K562 (cell line): ENCODE measurements at regions not wholly inside any gene's neighbourhood (a gene's known extent, or its start where the extent isn't known, plus 50 kb on each side); places are given as distances from the start of the nearest gene placed in this dataset.

Source experiments
- ATAC-seq: fragments of 200-7000 bp; cut with Tn5 transposase; 3 replicates; pipeline ENCODE4 v1.9.1; 2020; ENCODE audit warnings: moderate library complexity
- BruUV-seq: library from RNA; stranded (reverse); fragments of 400-500 nt; replicated peaks from 2 replicates; lab custom pipeline; 2021; lab: Mats Ljungman, UMichigan
- CTCF ChIA-PET: fragments of 300-600 bp; formaldehyde crosslinking; extraction: SDS; loops from one replicate; lab custom pipeline; 2021; ENCODE audit warnings: low intra/inter-chr PET ratio; lab: Yijun Ruan, JAX
- POLR2A ChIA-PET: fragments of 300-600, 350-650 bp; sonication (Branson Sonifier 250); formaldehyde crosslinking; extraction: SDS; loops from one replicate; lab custom pipeline; 2021; ENCODE audit warnings: antibody characterized with exemption, inconsistent platforms; lab: Yijun Ruan, JAX
- DNase-seq, 4 experiments: peaks; one replicate each; pipeline versions ENCODE4 v3.0.0 to v3.0.0-alpha.2; 2011 to 2018; ENCODE audit warnings: low spot score in 3 of 4, mixed read lengths in 3 of 4; ENCODE audit errors: extremely low read depth in 1 of 4
- FAIRE-seq: peaks from 2 replicates; lab custom pipeline; 2011; peaks lifted over from hg19 to GRCh38; lab: Jason Lieb, UNC
- H2AFZ ChIP-seq: 2 replicates; pipeline ENCODE4 v1.6.0; 2011; ENCODE audit warnings: low read depth, low read length, control low read depth, inconsistent platforms
- H3K27ac ChIP-seq: fragments of 200-600 bp; 3 replicates; pipeline ENCODE4 v1.8.0; 2011; ENCODE audit warnings: low read depth, mild to moderate bottlenecking, control low read depth, inconsistent platforms, low read length, moderate library complexity, mixed read lengths; ENCODE audit errors: extremely low read depth
- H3K27me3 ChIP-seq, 2 experiments: fragments of 300-600 bp in 1 of 2; 2 replicates in 1 of 2; 3 replicates in 1 of 2; pipeline versions ENCODE4 v1.6.0 to v1.8.0; 2011; ENCODE audit warnings: inconsistent platforms in 2 of 2, low read length in 2 of 2, mild to moderate bottlenecking in 1 of 2, mixed read lengths in 1 of 2, moderate library complexity in 1 of 2; ENCODE audit not compliant: control insufficient read depth in 2 of 2, insufficient read depth in 2 of 2
- H3K36me3 ChIP-seq: fragments of 300-600 bp; 3 replicates; pipeline ENCODE4 v1.8.0; 2011; ENCODE audit warnings: mild to moderate bottlenecking, low read length, inconsistent platforms; ENCODE audit not compliant: control insufficient read depth, insufficient read depth
- H3K4me1 ChIP-seq, 2 experiments: fragments of 200-600 bp in 1 of 2; replicated peaks in 1 of 2; 2 replicates in 1 of 2; 3 replicates in 1 of 2; pipeline versions ENCODE4 v1.5.1 to v1.8.0; 2011; ENCODE audit warnings: inconsistent platforms in 2 of 2, low read length in 2 of 2, mild to moderate bottlenecking in 1 of 2, mixed read lengths in 1 of 2, moderate library complexity in 1 of 2; ENCODE audit not compliant: control insufficient read depth in 2 of 2, insufficient read depth in 2 of 2
- H3K4me2 ChIP-seq: 2 replicates; pipeline ENCODE4 v1.6.1; 2011; ENCODE audit warnings: low read length, control low read depth, inconsistent platforms, mixed read lengths; ENCODE audit not compliant: insufficient read depth
- H3K4me3 ChIP-seq: fragments of 200-600 bp; sonication (generic), shearing (Covaris generic); 2 replicates; pipeline ENCODE4 v1.5.1; 2016; ENCODE audit warnings: control low read depth, inconsistent platforms
- H3K79me2 ChIP-seq: fragments of 200-600 bp; 3 replicates; pipeline ENCODE4 v1.8.0; 2011; ENCODE audit warnings: low read length, inconsistent platforms; ENCODE audit not compliant: control insufficient read depth, insufficient read depth
- H3K9ac ChIP-seq, 2 experiments: 2 replicates each; pipeline versions ENCODE4 v1.6.0 to v1.6.1; 2011; ENCODE audit warnings: low read depth in 2 of 2, low read length in 2 of 2, control low read depth in 1 of 2, inconsistent platforms in 1 of 2, mild to moderate bottlenecking in 1 of 2, mixed read lengths in 1 of 2; ENCODE audit not compliant: insufficient read depth in 1 of 2
- H3K9me1 ChIP-seq: one replicate; pipeline ENCODE4 v1.6.0; 2011; ENCODE audit warnings: inconsistent platforms, mild to moderate bottlenecking, low read length, moderate library complexity; ENCODE audit not compliant: control insufficient read depth, insufficient read depth
- H3K9me3 ChIP-seq: replicated peaks from 2 replicates; pipeline ENCODE4 v1.5.1; 2011; ENCODE audit warnings: low read depth, low read length, inconsistent platforms; ENCODE audit not compliant: control insufficient read depth, insufficient read depth
- H4K20me1 ChIP-seq: replicated peaks from 2 replicates; pipeline ENCODE4 v1.6.1; 2011; ENCODE audit warnings: low read length, inconsistent platforms, mixed read lengths; ENCODE audit not compliant: control insufficient read depth, insufficient read depth
- ARID2 ChIP-seq: fragments of 450-650 bp; IDR thresholded peaks from 2 replicates; pipeline ENCODE4 v1.6.1; 2017; ENCODE audit warnings: antibody characterized with exemption, mild to moderate bottlenecking
- BHLHE40 ChIP-seq: IDR thresholded peaks from 2 replicates; pipeline ENCODE4 v1.6.1; 2011; ENCODE audit warnings: low read length, improper control_type of control experiment
- MCM5 ChIP-seq: fragments of 450-650 bp; IDR thresholded peaks from 2 replicates; pipeline ENCODE4 v1.6.1; 2016; ENCODE audit warnings: low read depth
- SMAD2 ChIP-seq: fragments of 150-350 bp; IDR thresholded peaks from 2 replicates; pipeline ENCODE4 v1.6.1; 2014; ENCODE audit warnings: low read depth, mild to moderate bottlenecking, low read length
- ZNF24 ChIP-seq: fragments of 450-650 bp; IDR thresholded peaks from 2 replicates; pipeline ENCODE4 v1.6.1; 2016
- WGBS: fragments of 100-300 bp; shearing (Covaris generic); methylation state at CpG from one replicate; pipeline ENCODE4 v1.1.6; 2016; ENCODE audit warnings: low coverage, mixed read lengths; ENCODE audit not compliant: insufficient coverage; ENCODE audit errors: missing lambda C conversion rate; 5-methylcytosine and 5-hydroxymethylcytosine counted together
- in situ Hi-C: fragments of 300-500 bp; cut with MboI; formaldehyde crosslinking; loops from 4 replicates; pipeline ENCODE4 v1.15.0; 2018; ENCODE audit warnings: inconsistent platforms, mixed read lengths
- intact Hi-C: fragments of 100-400 bp; cut with micrococcal nuclease; formaldehyde crosslinking; loops from 2 replicates; pipeline ENCODE4 v1.14.2; 2022
- TF ChIP-seq, protein P1 (sequence below): fragments of 250-450 bp; sonication (Bioruptor Pico); IDR thresholded peaks from 2 replicates; pipeline ENCODE4 v1.8.0; 2022; ENCODE audit warnings: inconsistent platforms, mild to moderate bottlenecking, moderate library complexity, borderline replicate concordance
- TF ChIP-seq, protein P2 (sequence below): fragments of 450-650 bp; IDR thresholded peaks from 2 replicates; pipeline ENCODE4 v1.6.1; 2018; ENCODE audit not compliant: partially characterized antibody
- TF ChIP-seq, protein P3 (sequence below): fragments of 150-350 bp; conservative IDR thresholded peaks from 2 replicates; pipeline ENCODE4 v1.6.1; 2014; ENCODE audit warnings: low read length
- TF ChIP-seq, protein P4 (sequence below): fragments of 450-650 bp; IDR thresholded peaks from 2 replicates; pipeline ENCODE4 v1.6.1; 2017; ENCODE audit warnings: mild to moderate bottlenecking, moderate library complexity
- TF ChIP-seq, protein P5 (sequence below), 2 experiments: fragments of 450-650 bp in 1 of 2; IDR thresholded peaks; 2 replicates each; pipeline ENCODE4 v1.6.1; 2011 to 2017; ENCODE audit warnings: low read depth in 2 of 2, antibody characterized with exemption in 1 of 2, borderline replicate concordance in 1 of 2, low read length in 1 of 2, mild to moderate bottlenecking in 1 of 2, mixed read lengths in 1 of 2; ENCODE audit not compliant: control insufficient read depth in 1 of 2

DNA sequence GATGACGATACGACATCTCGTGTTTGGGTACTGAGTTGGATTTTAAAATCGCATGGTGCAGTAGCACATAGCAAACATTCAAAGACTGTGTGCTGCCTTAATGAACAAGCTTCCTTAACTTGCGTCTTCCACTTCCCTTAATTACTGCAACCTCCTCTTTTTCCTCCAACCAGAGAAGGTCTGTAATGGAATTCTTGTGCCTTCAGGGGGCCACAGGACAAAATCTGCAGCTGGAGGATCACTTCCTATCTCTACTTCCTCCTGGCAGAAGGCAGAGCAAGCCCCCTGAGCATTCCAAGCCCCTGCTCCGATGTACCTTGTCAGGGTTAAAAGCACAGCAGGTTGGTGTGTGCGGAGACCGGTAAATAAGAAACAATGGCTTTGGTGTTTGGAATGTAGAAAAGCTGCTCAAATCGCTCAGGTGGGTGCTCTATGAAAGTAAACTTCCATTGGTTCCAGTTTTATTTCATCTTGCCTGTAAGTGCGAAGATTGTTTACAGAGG is 151.3 kb upstream of the UQCRFS1 start:
- ATAC-seq (no peak), FAIRE-seq (no peak), DNase-seq (peak in 1 of 4 experiments; percentile 1)
- Histone ChIP-seq H3K27me3 (peaks cover 9 to 14% of the 10 kb centered on the region in 2 experiments; a peak in 4 of 5 replicates), H3K79me2 (no peaks in the 10 kb centered on the region), H3K4me3 (no peak overlapping the region), H3K9ac (no peak overlapping the region), H3K4me1 (no peaks in the 10 kb centered on the region; a peak in 1 of 5 replicates), H3K27ac (no peak overlapping the region), H2AFZ (no peak overlapping the region), H3K4me2 (no peak overlapping the region), H3K9me1 (no peaks in the 10 kb centered on the region), H4K20me1 (no peaks in the 10 kb centered on the region), H3K9me3 (no peaks in the 10 kb centered on the region), H3K36me3 (no peaks in the 10 kb centered on the region)
- in situ Hi-C loops = no loop called here
- intact Hi-C loops = no loop called here
- POLR2A ChIA-PET = interaction anchor here (0.6 kb wide), 1 partner anchor 841 kb away, joined by 4 read pairs; no protein-coding TSS in a partner anchor
- WGBS = 0% methylated on average over 10 of the region's 10 CpGs
- CTCF ChIA-PET = no interaction called here
- no TSS peak for BruUV-seq
- TF ChIP-seq, protein P1, sequence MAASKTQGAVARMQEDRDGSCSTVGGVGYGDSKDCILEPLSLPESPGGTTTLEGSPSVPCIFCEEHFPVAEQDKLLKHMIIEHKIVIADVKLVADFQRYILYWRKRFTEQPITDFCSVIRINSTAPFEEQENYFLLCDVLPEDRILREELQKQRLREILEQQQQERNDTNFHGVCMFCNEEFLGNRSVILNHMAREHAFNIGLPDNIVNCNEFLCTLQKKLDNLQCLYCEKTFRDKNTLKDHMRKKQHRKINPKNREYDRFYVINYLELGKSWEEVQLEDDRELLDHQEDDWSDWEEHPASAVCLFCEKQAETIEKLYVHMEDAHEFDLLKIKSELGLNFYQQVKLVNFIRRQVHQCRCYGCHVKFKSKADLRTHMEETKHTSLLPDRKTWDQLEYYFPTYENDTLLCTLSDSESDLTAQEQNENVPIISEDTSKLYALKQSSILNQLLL (CRISPR knock-in tag) = no peak
- TF ChIP-seq ARID2 (no peak), SMAD2 (no peak), BHLHE40 (no peak), ZNF24 (no peak), MCM5 (no peak)
- TF ChIP-seq, protein P2, sequence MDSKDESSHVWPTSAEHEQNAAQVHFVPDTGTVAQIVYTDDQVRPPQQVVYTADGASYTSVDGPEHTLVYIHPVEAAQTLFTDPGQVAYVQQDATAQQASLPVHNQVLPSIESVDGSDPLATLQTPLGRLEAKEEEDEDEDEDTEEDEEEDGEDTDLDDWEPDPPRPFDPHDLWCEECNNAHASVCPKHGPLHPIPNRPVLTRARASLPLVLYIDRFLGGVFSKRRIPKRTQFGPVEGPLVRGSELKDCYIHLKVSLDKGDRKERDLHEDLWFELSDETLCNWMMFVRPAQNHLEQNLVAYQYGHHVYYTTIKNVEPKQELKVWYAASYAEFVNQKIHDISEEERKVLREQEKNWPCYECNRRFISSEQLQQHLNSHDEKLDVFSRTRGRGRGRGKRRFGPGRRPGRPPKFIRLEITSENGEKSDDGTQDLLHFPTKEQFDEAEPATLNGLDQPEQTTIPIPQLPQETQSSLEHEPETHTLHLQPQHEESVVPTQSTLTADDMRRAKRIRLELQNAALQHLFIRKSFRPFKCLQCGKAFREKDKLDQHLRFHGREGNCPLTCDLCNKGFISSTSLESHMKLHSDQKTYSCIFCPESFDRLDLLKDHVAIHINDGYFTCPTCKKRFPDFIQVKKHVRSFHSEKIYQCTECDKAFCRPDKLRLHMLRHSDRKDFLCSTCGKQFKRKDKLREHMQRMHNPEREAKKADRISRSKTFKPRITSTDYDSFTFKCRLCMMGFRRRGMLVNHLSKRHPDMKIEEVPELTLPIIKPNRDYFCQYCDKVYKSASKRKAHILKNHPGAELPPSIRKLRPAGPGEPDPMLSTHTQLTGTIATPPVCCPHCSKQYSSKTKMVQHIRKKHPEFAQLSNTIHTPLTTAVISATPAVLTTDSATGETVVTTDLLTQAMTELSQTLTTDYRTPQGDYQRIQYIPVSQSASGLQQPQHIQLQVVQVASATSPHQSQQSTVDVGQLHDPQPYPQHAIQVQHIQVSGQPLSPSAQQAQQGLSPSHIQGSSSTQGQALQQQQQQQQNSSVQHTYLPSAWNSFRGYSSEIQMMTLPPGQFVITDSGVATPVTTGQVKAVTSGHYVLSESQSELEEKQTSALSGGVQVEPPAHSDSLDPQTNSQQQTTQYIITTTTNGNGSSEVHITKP = no peak
- TF ChIP-seq, protein P3, sequence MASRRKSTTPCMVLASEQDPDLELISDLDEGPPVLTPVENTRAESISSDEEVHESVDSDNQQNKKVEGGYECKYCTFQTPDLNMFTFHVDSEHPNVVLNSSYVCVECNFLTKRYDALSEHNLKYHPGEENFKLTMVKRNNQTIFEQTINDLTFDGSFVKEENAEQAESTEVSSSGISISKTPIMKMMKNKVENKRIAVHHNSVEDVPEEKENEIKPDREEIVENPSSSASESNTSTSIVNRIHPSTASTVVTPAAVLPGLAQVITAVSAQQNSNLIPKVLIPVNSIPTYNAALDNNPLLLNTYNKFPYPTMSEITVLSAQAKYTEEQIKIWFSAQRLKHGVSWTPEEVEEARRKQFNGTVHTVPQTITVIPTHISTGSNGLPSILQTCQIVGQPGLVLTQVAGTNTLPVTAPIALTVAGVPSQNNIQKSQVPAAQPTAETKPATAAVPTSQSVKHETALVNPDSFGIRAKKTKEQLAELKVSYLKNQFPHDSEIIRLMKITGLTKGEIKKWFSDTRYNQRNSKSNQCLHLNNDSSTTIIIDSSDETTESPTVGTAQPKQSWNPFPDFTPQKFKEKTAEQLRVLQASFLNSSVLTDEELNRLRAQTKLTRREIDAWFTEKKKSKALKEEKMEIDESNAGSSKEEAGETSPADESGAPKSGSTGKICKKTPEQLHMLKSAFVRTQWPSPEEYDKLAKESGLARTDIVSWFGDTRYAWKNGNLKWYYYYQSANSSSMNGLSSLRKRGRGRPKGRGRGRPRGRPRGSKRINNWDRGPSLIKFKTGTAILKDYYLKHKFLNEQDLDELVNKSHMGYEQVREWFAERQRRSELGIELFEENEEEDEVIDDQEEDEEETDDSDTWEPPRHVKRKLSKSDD = no peak
- TF ChIP-seq, protein P4, sequence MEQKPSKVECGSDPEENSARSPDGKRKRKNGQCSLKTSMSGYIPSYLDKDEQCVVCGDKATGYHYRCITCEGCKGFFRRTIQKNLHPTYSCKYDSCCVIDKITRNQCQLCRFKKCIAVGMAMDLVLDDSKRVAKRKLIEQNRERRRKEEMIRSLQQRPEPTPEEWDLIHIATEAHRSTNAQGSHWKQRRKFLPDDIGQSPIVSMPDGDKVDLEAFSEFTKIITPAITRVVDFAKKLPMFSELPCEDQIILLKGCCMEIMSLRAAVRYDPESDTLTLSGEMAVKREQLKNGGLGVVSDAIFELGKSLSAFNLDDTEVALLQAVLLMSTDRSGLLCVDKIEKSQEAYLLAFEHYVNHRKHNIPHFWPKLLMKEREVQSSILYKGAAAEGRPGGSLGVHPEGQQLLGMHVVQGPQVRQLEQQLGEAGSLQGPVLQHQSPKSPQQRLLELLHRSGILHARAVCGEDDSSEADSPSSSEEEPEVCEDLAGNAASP = no peak
- TF ChIP-seq, protein P5, sequence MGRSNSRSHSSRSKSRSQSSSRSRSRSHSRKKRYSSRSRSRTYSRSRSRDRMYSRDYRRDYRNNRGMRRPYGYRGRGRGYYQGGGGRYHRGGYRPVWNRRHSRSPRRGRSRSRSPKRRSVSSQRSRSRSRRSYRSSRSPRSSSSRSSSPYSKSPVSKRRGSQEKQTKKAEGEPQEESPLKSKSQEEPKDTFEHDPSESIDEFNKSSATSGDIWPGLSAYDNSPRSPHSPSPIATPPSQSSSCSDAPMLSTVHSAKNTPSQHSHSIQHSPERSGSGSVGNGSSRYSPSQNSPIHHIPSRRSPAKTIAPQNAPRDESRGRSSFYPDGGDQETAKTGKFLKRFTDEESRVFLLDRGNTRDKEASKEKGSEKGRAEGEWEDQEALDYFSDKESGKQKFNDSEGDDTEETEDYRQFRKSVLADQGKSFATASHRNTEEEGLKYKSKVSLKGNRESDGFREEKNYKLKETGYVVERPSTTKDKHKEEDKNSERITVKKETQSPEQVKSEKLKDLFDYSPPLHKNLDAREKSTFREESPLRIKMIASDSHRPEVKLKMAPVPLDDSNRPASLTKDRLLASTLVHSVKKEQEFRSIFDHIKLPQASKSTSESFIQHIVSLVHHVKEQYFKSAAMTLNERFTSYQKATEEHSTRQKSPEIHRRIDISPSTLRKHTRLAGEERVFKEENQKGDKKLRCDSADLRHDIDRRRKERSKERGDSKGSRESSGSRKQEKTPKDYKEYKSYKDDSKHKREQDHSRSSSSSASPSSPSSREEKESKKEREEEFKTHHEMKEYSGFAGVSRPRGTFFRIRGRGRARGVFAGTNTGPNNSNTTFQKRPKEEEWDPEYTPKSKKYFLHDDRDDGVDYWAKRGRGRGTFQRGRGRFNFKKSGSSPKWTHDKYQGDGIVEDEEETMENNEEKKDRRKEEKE (IDR thresholded peaks at IDR 0.05; ENCODE audit: borderline replicate concordance in 1 of 2, control insufficient read depth in 1 of 2, low read depth in 2 of 2, low read length in 1 of 2) = no peak
